GM21381 (cell line): ENCODE measurements at regions not wholly inside any gene's neighbourhood (a gene's known extent, or its start where the extent isn't known, plus 50 kb on each side); places are given as distances from the start of the nearest gene placed in this dataset.

Experiments used
- ATAC-seq: cut with Tn5 transposase; IDR thresholded peaks from one replicate; pipeline ENCODE4 v1.9.1; 2021; ENCODE audit warnings: mild to moderate bottlenecking, moderate library complexity; ENCODE audit not compliant: unreplicated experiment

GRCh38 chr11:27907530-27907929 is 200.4 kb downstream of the KIF18A start:
- ATAC-seq: no peak

GRCh38 chr11:27907091-27907490 is 200.9 kb downstream of the KIF18A start:
- no peak for ATAC-seq

GRCh38 chr11:27904358-27905055 is 203.4 kb downstream of the KIF18A start:
- ATAC-seq: no peak

DNA sequence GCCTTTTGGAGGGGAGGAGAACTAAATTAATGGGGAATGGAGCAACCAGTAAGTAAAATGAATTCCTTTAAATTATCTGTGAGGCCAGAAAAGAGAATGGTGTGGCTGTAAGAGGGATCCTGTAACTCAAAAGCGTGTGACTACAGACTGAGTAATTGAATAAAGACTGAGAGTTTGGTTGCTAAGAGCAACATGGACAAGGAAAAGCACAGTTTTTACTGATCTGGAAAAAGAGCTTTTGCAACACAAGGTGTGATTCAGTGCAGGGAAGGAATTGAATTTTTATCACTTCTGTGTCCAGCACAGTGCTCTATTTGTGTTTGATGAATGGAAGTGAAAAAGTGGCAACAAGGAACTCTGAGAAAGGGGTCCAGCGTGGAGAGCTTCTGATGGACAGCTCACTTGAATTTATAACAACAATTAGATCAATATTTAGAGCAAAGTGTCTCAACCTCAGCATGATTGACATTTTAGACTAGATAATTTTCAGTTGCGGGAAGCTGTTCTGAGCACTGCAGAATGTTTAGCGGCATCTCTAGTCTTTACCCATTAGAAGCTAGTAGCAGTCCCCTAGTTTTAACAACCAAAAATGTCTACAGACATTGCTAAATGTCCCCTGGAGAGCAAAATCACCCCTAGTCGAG is 202.8 kb upstream of the BDNF start:
- no peak for ATAC-seq

- ATAC-seq: no peak
Measured at GRCh38 chr11:27898166-27898565, 197.9 kb upstream of the BDNF start.

- ATAC-seq: no peak
Measured at GRCh38 chr11:27896096-27896495, 195.8 kb upstream of the BDNF start.

- ATAC-seq: peak; percentile 60
Measured at GRCh38 chr11:27894552-27894951, 194.3 kb upstream of the BDNF start.

- no peak for ATAC-seq
Measured at GRCh38 chr11:27886857-27887256, 186.6 kb upstream of the BDNF start.

DNA sequence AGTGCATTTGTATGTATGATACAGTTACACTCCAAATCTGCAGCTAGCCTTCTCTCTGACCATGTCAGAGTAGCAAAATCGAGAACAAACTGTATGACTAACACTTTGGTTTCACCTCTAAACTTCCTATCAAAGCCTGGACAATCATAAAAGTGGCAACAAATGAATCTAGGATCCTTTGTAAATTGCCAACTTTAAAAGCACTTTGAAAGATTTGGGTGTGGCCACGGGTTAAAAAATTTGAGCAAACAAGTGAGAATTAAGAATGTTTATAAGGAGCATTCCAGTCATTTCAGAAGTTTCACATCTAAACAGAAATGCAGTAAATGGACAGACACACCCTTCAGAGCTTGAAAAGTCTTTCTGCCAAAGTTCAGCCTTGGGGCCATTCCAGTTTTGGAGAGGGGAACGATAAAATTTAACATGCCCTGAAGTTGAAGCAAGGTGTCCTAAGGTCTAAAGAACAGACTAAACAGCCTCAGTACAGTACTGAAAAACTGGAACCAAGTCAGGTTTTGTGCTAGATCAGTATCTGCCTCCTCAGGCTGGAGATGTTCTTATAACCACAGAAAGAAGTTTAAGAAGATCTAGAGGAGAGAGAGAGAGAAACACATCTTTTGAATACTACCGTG is 181.9 kb upstream of the BDNF start:
- peak; percentile 57 for ATAC-seq

- ATAC-seq: no peak
Measured at GRCh38 chr11:27875831-27876775, 175.8 kb upstream of the BDNF start.

GRCh38 chr11:27874998-27875830 is 175.0 kb upstream of the BDNF start:
- no peak for ATAC-seq

DNA sequence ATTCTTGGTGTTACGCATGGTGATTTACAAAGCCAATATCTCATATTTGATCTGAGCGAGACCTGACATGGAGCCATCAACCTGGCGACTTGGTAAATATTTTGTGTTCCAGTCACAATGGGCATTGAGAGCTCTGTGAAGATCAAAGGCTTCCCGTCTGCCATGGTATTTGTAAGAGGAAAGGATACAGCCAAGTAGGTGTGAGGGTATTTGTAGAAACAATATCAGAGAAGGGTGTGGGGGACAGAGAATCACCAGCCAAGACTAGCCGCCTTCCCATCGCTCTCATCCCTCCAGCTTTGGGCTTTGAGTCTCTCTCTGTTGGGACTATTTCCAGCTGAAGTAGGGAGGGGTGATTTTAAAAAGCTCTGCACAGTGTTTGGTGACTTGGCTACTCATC is 173.4 kb upstream of the BDNF start:
- no peak for ATAC-seq

DNA sequence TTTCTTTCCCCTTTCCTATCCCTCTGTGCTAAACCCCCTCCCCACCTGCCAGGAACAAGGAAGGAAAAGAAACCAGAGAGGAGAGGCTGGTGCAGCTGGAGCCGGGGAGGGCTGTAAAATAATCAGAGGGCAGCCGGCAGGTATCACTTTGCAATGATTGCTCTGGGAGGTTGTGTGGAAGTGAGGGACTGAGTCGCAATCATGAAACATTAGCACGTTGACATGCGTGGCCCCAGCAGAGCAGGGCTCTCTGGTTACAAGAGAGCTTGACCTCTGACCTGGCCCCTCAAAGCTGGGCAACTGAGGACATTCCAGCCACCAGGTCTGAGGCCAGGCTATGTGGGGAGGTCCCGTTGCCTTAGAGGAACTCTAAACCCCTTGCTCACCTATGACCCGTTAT is 170.8 kb upstream of the BDNF start:
- no peak for ATAC-seq

- no peak for ATAC-seq
Measured at GRCh38 chr11:27869701-27870100, 169.4 kb upstream of the BDNF start.

DNA sequence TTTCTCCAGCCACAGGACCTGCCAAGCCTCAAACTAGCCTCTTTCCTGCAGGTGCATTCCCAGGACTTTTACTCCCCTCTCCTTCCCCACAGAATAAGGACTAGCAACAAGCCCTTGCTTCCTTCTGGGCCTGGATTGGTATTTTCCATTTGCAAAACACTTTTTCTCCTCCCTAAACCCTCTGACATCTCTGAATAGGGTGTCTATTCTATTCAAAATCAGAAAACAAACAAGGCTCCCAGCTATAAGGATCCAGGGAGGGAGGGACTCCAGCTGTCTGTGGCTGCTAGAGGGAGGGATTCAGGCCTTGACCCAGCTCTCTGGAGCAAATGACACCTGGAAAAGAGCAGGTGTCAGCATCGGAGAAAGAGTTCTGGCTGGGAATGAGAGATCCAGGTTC is 168.5 kb upstream of the BDNF start:
- no peak for ATAC-seq

GRCh38 chr11:27868226-27868625 is 168.0 kb upstream of the BDNF start:
- ATAC-seq: no peak

- ATAC-seq: no peak
Measured at GRCh38 chr11:27865105-27865504, 164.8 kb upstream of the BDNF start.

DNA sequence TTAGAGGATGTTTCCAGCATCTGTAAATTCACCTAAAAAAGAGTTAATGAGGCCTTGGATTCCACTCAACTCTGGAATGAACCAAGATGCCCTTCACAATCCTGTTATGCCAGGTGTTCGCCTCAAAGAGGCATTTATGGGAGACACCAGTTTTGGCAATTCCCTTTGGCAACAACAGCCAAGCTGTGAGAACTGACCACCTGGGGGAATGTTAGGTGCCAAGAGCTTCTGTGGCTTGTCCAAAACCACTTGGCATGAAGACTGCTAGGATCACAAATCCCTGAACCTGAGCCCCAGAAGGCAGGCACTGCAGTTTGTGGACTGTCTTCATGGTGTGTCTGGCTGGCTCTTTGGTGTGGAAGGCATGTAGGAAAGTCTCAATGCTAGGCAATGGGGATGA is 164.4 kb upstream of the BDNF start:
- no peak for ATAC-seq

- ATAC-seq: no peak
Measured at GRCh38 chr11:27864091-27864491, 163.8 kb upstream of the BDNF start.

DNA sequence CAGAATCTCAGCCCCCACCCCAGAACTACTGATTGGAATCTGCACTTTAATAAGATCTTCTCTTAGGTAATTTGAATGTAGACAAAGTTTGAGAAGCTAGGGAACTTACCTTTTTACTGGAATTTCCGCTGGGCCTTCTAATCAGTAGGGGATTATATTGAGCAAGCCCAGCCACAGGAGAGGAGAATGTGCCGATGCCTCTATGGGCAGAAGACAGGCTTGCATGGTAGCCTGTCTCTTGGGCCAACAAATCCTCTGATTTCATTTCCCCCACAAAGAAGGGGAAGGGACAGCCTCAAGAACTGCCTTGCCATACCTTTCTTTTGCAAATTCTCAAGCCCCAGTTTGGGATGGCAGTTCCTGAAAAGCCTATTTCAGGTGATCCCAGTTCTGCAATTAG is 163.4 kb upstream of the BDNF start:
- ATAC-seq: no peak
